ENCODE measurements at regions not wholly inside any gene's neighbourhood (a gene's known extent, or its start where the extent isn't known, plus 50 kb on each side); places are given as distances from the start of the nearest gene placed in this dataset.

GRCh38 chr3:90056281-90057032 lies 949.0 kb downstream of the EPHA3 start:
- TF ChIP-seq OSR1 (CRISPR knock-in tag; IDR thresholded peaks at IDR 0.05) (no peak), CSRNP3 (CRISPR knock-in tag; IDR thresholded peaks at IDR 0.05) (no peak), TOX (CRISPR knock-in tag; IDR thresholded peaks at IDR 0.05; ENCODE audit: borderline replicate concordance) (no peak), ESRRG (CRISPR knock-in tag; IDR thresholded peaks at IDR 0.05) (no peak), CSDC2 (CRISPR knock-in tag; IDR thresholded peaks at IDR 0.05) (no peak), ZNF70 (CRISPR knock-in tag; IDR thresholded peaks at IDR 0.05) (no peak)

GRCh38 chr3:90062016-90062415 lies 954.6 kb downstream of the EPHA3 start:
- no peak for ATAC-seq
- no peak for TF ChIP-seq PATZ1 (CRISPR knock-in tag; IDR thresholded peaks at IDR 0.05; ENCODE audit: borderline replicate concordance)
- no peak for TF ChIP-seq ZNF8 (CRISPR knock-in tag; IDR thresholded peaks at IDR 0.05)
- no peak for TF ChIP-seq ZFP3 (CRISPR knock-in tag; IDR thresholded peaks at IDR 0.05)
- TF ChIP-seq TOX (CRISPR knock-in tag; IDR thresholded peaks at IDR 0.05; ENCODE audit: borderline replicate concordance) = no peak
- TF ChIP-seq TCF4 (CRISPR knock-in tag; IDR thresholded peaks at IDR 0.05; ENCODE audit: borderline replicate concordance) = no peak
- TF ChIP-seq ZFP30 (CRISPR knock-in tag; IDR thresholded peaks at IDR 0.05) = no peak
- no peak for TF ChIP-seq CSDC2 (CRISPR knock-in tag; IDR thresholded peaks at IDR 0.05)
- TF ChIP-seq ISL1 (CRISPR knock-in tag; IDR thresholded peaks at IDR 0.05) = no peak
- no peak for TF ChIP-seq BACH2 (CRISPR knock-in tag; IDR thresholded peaks at IDR 0.05; ENCODE audit: borderline replicate concordance)
- no peak for TF ChIP-seq TSHZ2 (CRISPR knock-in tag; IDR thresholded peaks at IDR 0.05)
- no peak for TF ChIP-seq CSRNP3 (CRISPR knock-in tag; IDR thresholded peaks at IDR 0.05)
- no peak for TF ChIP-seq ZNF70 (CRISPR knock-in tag; IDR thresholded peaks at IDR 0.05)
- TF ChIP-seq ESRRG (CRISPR knock-in tag; IDR thresholded peaks at IDR 0.05) = no peak

More at GRCh38 chr3:90056281-90057032, 949.0 kb downstream of the EPHA3 start:
- no peak for ATAC-seq

- TF ChIP-seq ZNF70 (CRISPR knock-in tag; IDR thresholded peaks at IDR 0.05) (no peak), PATZ1 (CRISPR knock-in tag; IDR thresholded peaks at IDR 0.05; ENCODE audit: borderline replicate concordance) (no peak), ARNTL (CRISPR knock-in tag; IDR thresholded peaks at IDR 0.05; ENCODE audit: borderline replicate concordance, low read depth) (no peak), ISL1 (CRISPR knock-in tag; IDR thresholded peaks at IDR 0.05) (no peak), BACH2 (CRISPR knock-in tag; IDR thresholded peaks at IDR 0.05; ENCODE audit: borderline replicate concordance) (no peak), TCF4 (CRISPR knock-in tag; IDR thresholded peaks at IDR 0.05; ENCODE audit: borderline replicate concordance) (no peak), PPARA (CRISPR knock-in tag; IDR thresholded peaks at IDR 0.05; ENCODE audit: borderline replicate concordance) (no peak), CSRNP3 (CRISPR knock-in tag; IDR thresholded peaks at IDR 0.05) (no peak), ZFP3 (CRISPR knock-in tag; IDR thresholded peaks at IDR 0.05) (no peak), ZFP30 (CRISPR knock-in tag; IDR thresholded peaks at IDR 0.05) (no peak), RARB (CRISPR knock-in tag; IDR thresholded peaks at IDR 0.05) (no peak)
- no peak for ATAC-seq
These were observed 955.3 kb downstream of the EPHA3 start for GRCh38 chr3:90062631-90063200.

Data from SK-N-SH treated with all-trans-retinoic acid at 6 μM for 48 hours (cell line).